ENCODE measurements at regions not wholly inside any gene's neighbourhood (a gene's known extent, or its start where the extent isn't known, plus 50 kb on each side); places are given as distances from the start of the nearest gene placed in this dataset.
A peak's percentile ranks its signal among the peaks of the same experiment; 100 is the strongest.

DNA sequence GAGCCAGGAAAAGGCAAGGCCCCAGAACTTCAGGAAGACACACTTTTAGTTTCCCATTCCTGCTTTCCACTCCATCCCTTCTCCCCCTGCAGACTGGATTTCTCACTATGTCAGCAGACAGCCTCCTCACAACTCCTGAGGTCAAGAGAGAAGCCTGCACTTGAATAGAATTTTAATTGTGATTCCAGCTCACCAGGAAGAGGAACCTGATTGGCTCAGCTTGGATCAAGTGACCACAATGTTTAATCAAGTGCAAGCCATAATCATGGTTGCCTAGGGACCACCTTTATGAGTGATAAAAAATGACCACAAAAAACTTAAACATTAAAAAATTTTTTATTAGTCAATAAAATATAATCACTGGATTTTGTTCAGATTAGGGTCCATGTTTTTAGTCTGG, 244.7 kb upstream of the RHOBTB1 start:
- no peak for DNase-seq (ENCODE audit: low spot score)

- DNase-seq (ENCODE audit: low spot score): no peak
Observed at GRCh38 chr10:61188101-61188500, 244.1 kb upstream of the RHOBTB1 start.

DNA sequence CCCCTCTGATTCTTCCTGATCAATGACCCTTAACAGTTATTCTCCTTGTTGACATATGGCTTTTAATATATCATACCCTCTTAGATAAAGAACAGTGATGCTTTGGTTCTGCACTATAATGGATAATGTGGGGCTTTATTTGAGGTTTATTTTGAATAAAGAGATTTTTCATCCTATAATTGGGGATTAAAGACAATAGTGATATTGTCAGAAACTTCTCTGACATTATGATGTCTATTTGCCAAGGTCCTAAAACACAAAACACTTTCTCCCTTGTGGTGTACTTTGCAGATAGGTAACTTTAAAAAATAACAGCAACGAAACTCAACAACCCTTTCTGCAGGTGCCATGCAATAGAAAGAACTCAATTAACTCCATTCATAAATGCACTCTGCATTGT, 243.6 kb upstream of the RHOBTB1 start:
- no peak for DNase-seq (ENCODE audit: low spot score)

DNA sequence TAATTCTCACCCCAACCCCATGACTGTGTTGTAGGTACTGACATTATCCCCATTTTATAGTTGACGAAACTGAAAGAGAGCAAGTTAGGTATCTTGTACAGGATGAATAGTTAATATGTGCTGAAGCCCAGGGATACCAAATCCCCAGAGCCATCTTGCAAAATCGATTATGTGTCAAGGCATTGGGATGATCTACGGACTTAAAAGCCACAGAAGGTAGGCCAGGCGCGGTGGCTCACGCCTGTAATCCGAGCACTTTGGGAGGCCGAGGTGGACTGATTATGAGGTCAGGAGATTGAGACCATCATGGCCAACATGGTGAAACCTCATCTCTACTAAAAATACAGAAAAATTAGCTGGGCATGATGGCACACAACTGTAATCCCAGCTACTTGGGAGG, 242.4 kb upstream of the RHOBTB1 start:
- DNase-seq (ENCODE audit: low spot score): no peak

GRCh38 chr10:61184429-61184828, 240.4 kb upstream of the RHOBTB1 start:
- DNase-seq (ENCODE audit: low spot score): no peak

GRCh38 chr10:61183967-61184366, 240.0 kb upstream of the RHOBTB1 start:
- DNase-seq (ENCODE audit: low spot score): no peak

DNA sequence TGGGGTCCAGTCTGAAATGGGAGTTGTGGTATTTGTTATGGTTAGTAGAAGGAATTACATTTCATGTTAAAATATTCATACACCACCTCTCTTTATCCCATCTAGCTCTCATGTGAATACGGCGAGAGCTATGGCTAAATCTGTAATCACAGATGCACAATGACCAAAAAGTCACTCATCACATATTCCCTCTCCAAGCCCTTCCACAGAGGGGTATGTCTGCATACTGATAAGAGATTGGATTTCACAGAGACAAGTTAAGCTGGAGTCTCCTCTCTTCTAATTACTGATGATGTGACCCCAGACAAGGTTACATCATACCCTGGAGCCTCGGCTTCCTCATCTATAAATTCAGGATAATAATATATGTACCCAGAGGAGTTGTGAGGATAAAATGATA, 237.8 kb upstream of the RHOBTB1 start:
- DNase-seq (ENCODE audit: low spot score): no peak

DNA sequence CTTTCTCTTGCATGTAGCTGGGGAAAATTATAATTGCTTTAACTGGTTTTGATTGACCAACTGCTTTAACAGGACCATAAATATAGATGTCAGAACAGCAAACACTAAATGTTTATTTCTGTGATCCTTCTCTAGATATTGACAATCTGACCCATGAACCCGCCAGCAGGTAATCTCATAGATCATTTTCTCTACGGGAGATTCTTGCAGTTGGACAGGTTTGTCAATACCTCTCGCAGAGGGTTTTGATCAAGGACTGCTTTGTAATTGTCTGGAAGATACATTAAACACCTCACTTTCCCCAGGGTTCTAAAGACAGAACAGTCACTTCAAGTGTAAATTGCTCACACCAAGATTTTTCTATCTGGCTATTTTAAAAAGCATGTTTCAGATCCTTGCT, 235.8 kb upstream of the RHOBTB1 start:
- no peak for DNase-seq (ENCODE audit: low spot score)

DNA sequence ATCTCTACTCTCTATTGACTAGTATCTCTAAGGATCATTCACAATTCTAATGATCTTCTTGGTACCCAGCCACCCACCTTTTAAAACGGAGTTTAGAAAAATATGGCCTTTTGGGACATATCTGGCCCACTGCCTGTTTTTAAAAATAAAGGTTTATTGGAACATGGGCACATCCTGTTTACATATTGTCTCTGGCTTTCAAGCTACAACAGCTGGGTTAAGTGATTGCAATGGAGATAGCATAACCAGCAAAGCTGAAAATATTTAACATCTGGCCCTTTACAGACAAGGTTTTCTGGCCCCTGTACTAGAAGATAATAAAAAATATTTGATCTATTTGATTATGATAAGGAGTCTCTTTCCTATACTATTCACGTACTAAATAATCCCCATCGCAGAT, 232.4 kb upstream of the RHOBTB1 start:
- no peak for DNase-seq (ENCODE audit: low spot score)

GRCh38 chr10:61175316-61175715, 231.3 kb upstream of the RHOBTB1 start:
- DNase-seq (ENCODE audit: low spot score): peak; percentile 55

DNA sequence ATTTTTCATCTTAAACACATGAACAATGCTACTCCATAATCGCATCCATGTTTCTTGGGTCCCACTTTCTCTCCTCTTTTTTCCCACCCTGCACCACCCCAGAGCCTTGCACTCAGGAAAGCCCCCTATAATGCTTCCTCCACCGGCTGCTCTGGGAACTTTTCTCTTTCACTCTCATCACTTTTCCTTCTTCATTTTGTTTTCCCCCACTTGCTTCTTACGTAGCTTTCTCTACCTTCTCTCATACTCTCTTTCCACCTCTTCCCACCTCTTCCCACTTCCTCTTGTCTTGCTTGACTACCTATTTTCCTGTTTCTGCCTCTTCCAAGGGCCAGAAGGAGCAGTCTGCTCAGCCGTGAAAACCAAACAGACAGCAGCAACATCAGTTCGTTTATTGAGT, 229.5 kb upstream of the RHOBTB1 start:
- DNase-seq (ENCODE audit: low spot score): no peak

DNA sequence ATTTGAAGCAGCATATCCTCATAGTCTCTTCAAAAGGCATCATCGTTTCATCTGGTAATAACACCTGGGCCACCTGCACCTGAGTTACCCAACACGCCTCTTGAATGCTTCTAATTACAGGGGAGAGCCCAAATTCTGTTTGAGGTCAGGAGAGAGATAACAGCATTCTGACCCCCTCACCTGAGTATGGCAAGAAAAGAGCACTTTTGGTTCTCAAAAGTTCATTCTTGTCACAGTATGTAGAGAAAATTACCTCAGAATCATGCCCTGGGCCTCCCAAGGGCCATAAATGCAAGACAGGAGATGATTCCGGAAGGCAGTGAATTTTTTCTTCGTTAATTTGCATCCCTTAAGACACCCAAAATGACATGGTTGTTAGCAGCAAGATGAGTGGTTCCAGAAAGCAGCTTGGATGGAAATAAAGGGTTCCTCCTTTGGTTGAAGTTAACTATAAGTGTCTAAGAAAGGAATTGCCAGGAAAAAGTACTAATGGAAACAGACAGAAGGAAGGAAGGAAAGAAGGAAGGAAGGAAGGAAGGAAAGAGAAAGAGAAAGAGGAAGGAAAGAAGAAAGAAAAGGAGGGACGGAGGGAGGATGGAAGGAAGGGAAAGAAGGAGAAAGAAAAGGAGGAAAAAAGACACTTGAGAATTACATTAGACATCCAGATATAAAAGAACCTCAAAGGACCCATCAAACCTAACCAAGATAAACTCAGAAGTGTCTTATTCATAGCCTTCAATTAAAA, 228.4 kb upstream of the RHOBTB1 start:
- no peak for DNase-seq (ENCODE audit: low spot score)

GRCh38 chr10:61170594-61170993, 226.6 kb upstream of the RHOBTB1 start:
- DNase-seq (ENCODE audit: low spot score): no peak

DNA sequence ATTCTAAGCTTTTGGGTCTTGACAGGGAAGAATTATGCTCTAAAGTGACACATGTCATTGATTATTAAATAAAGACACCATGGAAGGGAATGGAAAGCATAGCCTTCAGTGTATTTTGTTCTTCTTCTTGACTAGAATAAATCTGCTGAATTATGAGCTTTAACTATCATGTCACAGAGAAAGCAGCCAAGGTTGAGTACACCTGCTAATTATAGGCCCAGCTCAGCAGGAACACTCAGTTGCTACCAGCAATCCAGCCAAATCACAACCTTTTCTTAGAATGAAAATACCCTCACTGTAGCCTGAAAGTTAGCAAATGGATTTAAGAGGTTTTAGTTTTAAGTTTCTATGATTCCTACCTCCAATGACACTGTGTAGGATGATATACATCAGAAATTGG, 225.3 kb upstream of the RHOBTB1 start:
- DNase-seq (ENCODE audit: low spot score): no peak

DNA sequence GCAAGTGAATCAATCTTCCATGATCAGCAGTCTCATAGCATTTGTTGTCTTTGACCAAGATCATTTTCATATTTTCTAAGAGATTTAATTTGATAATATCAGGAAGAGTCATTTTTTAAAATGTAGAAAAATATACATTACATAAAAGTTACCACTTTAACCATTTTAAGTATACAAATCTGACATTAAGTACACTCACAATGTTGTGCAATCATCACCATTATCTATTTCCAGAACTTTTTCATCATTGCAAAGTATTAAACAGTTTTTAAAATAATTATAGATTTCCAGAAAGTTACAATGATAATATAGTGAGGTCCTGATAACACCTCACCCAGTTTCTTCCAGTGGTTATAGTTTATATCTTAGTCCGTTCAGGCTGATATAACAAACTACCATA, 222.5 kb upstream of the RHOBTB1 start:
- DNase-seq (ENCODE audit: low spot score): no peak

DNA sequence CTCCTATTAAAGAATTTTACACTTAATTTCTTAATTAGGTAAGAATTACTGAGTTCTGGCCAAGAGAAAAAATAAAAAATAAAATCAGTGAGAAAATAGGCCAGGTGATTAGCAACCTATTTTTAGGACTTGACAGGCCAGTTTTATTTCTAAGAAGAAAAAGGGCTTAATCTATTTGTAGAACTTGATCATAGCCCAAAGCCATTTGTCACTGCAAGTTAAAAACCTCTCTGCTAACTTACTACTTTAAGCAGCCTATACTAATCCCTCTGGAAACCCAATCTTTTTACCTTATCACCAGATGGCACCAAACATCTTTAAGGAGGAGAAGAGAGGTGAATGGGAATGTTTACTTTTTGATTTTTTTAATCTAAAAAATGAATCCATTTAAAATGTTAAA, 222.1 kb upstream of the RHOBTB1 start:
- DNase-seq (ENCODE audit: low spot score): no peak

DNA sequence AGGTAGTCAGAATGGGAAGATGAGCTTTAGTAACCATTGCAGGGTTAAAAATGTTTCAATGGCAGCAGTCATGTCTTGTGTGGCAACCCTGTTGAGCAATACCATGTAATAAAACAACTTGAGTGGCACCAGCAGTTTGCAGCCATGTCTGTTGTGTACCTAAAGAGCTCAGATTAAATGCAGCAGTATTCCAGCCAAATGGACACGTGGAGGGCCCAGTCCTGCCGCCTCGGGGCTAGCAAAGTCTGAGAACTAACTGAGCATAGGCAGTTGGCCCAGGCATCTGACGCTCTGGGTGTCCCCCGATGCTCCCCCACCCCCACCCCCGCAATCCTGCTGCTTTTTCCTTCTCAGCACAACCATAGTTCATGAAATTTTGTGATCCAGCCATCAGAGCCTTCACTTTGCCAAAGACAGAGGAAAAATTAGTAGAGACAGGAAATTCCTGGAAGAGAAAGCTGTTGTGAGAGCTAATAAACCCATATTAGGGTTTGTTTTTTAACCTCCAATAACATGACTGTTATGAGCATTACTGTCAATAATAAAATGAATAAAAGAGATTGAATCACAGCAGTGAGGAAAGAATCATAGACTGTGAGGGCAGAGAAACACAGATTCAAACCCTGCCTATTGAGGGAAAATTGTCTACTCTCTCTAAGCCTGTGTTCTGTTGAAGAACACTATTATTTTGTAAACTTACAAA, 220.6 kb upstream of the RHOBTB1 start:
- DNase-seq (ENCODE audit: low spot score): no peak

DNA sequence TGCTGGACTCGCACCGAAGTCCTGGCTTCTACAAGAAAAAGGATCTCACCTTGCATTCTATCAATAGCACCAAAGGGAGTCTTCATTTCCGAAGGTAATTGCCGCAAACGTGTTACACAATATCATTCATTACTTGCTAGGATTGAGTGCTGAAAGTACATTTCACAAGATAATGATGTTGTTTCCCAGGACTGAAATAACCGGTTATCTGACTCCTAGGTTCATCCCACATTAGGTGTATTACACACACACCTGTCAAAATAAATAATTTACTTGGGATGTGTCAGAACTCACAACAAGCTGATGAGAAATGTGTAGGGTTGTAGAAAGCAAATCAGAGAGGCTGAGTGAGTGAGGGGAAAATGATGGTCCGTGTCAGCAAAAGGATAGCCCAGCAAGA, 219.4 kb upstream of the RHOBTB1 start:
- DNase-seq (ENCODE audit: low spot score): no peak

GRCh38 chr10:61160253-61160652, 216.3 kb upstream of the RHOBTB1 start:
- DNase-seq (ENCODE audit: low spot score): no peak

DNA sequence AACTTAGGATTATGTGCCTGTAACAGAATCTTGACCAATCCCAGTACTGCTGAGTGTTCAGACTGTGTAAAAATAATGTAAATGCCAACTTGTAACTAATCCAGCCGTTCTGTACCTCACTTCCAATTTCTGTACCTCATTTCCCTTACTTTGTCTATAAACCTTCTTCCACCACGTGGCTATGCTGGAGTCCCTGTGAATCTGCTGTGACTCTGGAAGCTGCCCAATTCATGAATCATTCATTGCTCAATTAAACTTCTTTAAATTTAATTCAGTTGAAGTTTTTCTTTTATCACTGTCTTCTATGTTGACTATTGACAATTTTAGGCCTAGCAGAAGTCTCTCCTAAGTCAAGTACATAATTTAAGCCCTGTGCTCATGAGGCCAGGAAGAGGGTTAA, 215.3 kb upstream of the RHOBTB1 start:
- no peak for DNase-seq (ENCODE audit: low spot score)

DNA sequence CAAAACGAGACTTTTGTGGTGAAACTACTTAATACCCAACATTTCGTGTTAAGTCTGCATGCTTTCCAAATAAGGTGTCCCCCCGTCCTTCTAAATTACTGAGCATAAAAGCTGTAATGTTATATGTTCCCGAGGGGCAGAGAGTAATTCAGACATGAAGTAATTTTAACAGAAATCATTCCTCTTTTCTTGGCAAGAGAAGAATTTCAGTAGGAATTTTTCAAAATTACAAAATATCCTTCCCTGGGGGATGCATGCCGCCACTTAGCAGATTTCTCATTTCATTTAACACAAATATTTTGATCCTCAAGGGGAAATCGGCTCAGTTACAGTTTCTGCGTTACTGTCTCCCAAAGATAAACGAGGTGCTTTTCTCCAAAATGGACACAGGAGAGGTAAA, 213.2 kb upstream of the RHOBTB1 start:
- no peak for DNase-seq (ENCODE audit: low spot score)

DNA sequence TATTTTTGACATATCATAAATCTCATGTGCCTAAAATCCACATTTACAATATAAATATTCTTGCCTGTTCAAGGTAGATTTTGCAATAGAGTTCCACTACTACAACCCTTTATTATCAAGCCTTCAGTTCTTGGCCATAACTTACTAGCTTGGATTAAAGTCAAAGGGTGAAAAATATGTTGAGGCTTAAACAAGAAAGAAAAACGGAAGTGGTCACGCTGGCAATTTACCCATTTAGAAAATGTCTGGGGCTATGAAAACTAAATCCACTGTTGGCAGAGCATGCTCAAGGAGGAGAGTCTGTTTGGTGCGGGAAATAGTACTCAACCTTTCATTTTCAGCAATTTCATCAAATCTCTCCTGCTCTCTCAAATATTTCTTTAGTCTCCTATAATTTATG, 209.8 kb upstream of the RHOBTB1 start:
- no peak for DNase-seq (ENCODE audit: low spot score)

GRCh38 chr10:61151059-61151458, 207.1 kb upstream of the RHOBTB1 start:
- DNase-seq (ENCODE audit: low spot score): peak; percentile 5

GRCh38 chr10:61148451-61148850, 204.5 kb upstream of the RHOBTB1 start:
- no peak for DNase-seq (ENCODE audit: low spot score)

Data from AG08395 (cell line).